HL-60 (cell line): ENCODE measurements at regions not wholly inside any gene's neighbourhood (a gene's known extent, or its start where the extent isn't known, plus 50 kb on each side); places are given as distances from the start of the nearest gene placed in this dataset.

ENCODE experiments used
- GABPA ChIP-seq: IDR thresholded peaks from 2 replicates; pipeline ENCODE4 v1.6.1; 2012; ENCODE audit warnings: low read depth
- POLR2AphosphoS5 ChIP-seq: IDR thresholded peaks from 2 replicates; pipeline ENCODE4 v1.6.1; 2012; ENCODE audit warnings: low read depth
- SPI1 ChIP-seq: IDR thresholded peaks from 2 replicates; pipeline ENCODE4 v1.6.1; 2012; ENCODE audit warnings: low read depth, mild to moderate bottlenecking, borderline replicate concordance
- TF ChIP-seq, protein P1 (sequence below): IDR thresholded peaks from one replicate; pipeline ENCODE4 v1.5.1; 2011; ENCODE audit warnings: low read length, control low read depth, inconsistent platforms; ENCODE audit not compliant: insufficient read depth
- TF ChIP-seq, protein P2 (sequence below): IDR thresholded peaks from 2 replicates; pipeline ENCODE4 v1.6.1; 2012; ENCODE audit warnings: low read depth; ENCODE audit not compliant: insufficient replicate concordance

DNA sequence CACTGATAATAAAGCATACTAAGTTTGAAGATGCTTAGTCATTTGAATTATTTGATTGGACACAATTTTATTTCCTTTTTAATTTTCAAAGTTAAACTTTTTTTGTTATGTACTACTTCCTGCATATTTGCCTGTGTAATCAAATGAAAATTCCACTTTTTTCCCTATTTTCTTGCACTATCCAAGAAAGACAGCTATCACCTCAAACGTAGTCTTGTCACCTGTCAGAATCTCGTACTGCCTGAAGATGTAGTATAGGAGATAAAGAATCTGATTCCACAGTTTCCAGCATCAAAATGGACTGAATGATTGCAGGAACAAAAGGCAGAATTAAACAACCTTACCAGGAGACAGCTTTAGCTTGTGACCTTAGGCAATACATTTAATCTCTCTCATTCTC, 818.8 kb downstream of the MAT2B start:
- TF ChIP-seq, protein P1, sequence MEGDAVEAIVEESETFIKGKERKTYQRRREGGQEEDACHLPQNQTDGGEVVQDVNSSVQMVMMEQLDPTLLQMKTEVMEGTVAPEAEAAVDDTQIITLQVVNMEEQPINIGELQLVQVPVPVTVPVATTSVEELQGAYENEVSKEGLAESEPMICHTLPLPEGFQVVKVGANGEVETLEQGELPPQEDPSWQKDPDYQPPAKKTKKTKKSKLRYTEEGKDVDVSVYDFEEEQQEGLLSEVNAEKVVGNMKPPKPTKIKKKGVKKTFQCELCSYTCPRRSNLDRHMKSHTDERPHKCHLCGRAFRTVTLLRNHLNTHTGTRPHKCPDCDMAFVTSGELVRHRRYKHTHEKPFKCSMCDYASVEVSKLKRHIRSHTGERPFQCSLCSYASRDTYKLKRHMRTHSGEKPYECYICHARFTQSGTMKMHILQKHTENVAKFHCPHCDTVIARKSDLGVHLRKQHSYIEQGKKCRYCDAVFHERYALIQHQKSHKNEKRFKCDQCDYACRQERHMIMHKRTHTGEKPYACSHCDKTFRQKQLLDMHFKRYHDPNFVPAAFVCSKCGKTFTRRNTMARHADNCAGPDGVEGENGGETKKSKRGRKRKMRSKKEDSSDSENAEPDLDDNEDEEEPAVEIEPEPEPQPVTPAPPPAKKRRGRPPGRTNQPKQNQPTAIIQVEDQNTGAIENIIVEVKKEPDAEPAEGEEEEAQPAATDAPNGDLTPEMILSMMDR, result no peak
- TF ChIP-seq POLR2AphosphoS5 (no peak), GABPA (no peak), SPI1 (no peak)
- TF ChIP-seq, protein P2, sequence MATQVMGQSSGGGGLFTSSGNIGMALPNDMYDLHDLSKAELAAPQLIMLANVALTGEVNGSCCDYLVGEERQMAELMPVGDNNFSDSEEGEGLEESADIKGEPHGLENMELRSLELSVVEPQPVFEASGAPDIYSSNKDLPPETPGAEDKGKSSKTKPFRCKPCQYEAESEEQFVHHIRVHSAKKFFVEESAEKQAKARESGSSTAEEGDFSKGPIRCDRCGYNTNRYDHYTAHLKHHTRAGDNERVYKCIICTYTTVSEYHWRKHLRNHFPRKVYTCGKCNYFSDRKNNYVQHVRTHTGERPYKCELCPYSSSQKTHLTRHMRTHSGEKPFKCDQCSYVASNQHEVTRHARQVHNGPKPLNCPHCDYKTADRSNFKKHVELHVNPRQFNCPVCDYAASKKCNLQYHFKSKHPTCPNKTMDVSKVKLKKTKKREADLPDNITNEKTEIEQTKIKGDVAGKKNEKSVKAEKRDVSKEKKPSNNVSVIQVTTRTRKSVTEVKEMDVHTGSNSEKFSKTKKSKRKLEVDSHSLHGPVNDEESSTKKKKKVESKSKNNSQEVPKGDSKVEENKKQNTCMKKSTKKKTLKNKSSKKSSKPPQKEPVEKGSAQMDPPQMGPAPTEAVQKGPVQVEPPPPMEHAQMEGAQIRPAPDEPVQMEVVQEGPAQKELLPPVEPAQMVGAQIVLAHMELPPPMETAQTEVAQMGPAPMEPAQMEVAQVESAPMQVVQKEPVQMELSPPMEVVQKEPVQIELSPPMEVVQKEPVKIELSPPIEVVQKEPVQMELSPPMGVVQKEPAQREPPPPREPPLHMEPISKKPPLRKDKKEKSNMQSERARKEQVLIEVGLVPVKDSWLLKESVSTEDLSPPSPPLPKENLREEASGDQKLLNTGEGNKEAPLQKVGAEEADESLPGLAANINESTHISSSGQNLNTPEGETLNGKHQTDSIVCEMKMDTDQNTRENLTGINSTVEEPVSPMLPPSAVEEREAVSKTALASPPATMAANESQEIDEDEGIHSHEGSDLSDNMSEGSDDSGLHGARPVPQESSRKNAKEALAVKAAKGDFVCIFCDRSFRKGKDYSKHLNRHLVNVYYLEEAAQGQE, result no peak
